ENCODE measurements at regions not wholly inside any gene's neighbourhood (a gene's known extent, or its start where the extent isn't known, plus 50 kb on each side); places are given as distances from the start of the nearest gene placed in this dataset.

GRCh38 chr3:182201456-182202168 is 489.9 kb downstream of the SOX2 start:
- H3K27ac Mint-ChIP-seq = no peak overlapping the region
- Histone ChIP-seq H3K27ac (ENCODE audit: low read length in 2 of 2) (no peak overlapping the region), H3K27me3 (replicated peaks in 1 of 4; ENCODE audit: control extremely low read depth in 1 of 4, control insufficient read depth in 3 of 4, insufficient read depth in 4 of 4, low read length in 3 of 4) (no peaks in the 10 kb centered on the region), H3K9ac (ENCODE audit: low read length) (no peak overlapping the region), H3K9me3 (ENCODE audit: control extremely low read depth in 1 of 3, control insufficient read depth in 2 of 3, insufficient read depth in 1 of 3, low read length in 2 of 3) (no peaks in the 10 kb centered on the region), H3K4me2 (replicated peaks; ENCODE audit: low read depth, low read length, poor library complexity, severe bottlenecking) (no peak overlapping the region), H2AFZ (ENCODE audit: insufficient read depth, low read depth, low read length, poor library complexity, severe bottlenecking) (no peak overlapping the region), H4K20me1 (ENCODE audit: control insufficient read depth, insufficient read depth, low read length, poor library complexity, severe bottlenecking) (no peaks in the 10 kb centered on the region), H3K4me3 (ENCODE audit: control extremely low read depth in 1 of 5, extremely low read depth in 1 of 5, insufficient read depth in 1 of 5, low read depth in 2 of 5, low read length in 4 of 5) (no peak overlapping the region), H3K36me3 (replicated peaks in 1 of 2; ENCODE audit: control extremely low read depth in 1 of 2, control insufficient read depth in 1 of 2, extremely low read depth in 1 of 2, insufficient read depth in 2 of 2, low read length in 1 of 2) (no peaks in the 10 kb centered on the region), H3K79me2 (ENCODE audit: control insufficient read depth, insufficient read depth, low read length) (no peaks in the 10 kb centered on the region), H3K4me1 (ENCODE audit: control insufficient read depth in 2 of 2, insufficient read depth in 2 of 2, low read length in 2 of 2) (no peaks in the 10 kb centered on the region)
- no peak for TF ChIP-seq CTCF (IDR thresholded peaks at IDR 0.05)
- no peak for TF ChIP-seq EZH2 (IDR thresholded peaks at IDR 0.05; ENCODE audit: borderline replicate concordance, insufficient read depth, low read depth, low read length, poor library complexity, severe bottlenecking)
- ATAC-seq (ENCODE audit: low read depth) (no peak), DNase-seq (no peak)
- no peak overlapping the region for H3K4me3 Mint-ChIP-seq
- WGBS (ENCODE audit: insufficient coverage) = 92% methylated on average over 7 of the region's 11 CpGs
- intact Hi-C loops (cut with micrococcal nuclease) = no loop called here
- ChIA-PET CTCF (no interaction called here), POLR2A (no interaction called here)
- H3K27me3 Mint-ChIP-seq = no peaks in the 10 kb centered on the region
- no peaks in the 10 kb centered on the region for H3K4me1 Mint-ChIP-seq
- H3K9me3 Mint-ChIP-seq (ENCODE audit: insufficient read depth) = no peaks in the 10 kb centered on the region

- no peak for ATAC-seq (ENCODE audit: low read depth)
- no peak overlapping the region for H3K4me2 ChIP-seq (replicated peaks; ENCODE audit: low read depth, low read length, poor library complexity, severe bottlenecking)
- Mint-ChIP-seq H3K27ac (no peak overlapping the region), H3K4me3 (no peak overlapping the region), H3K4me1 (no peaks in the 10 kb centered on the region), H3K9me3 (ENCODE audit: insufficient read depth) (no peaks in the 10 kb centered on the region), H3K27me3 (no peaks in the 10 kb centered on the region)
- H2AFZ ChIP-seq (ENCODE audit: insufficient read depth, low read depth, low read length, poor library complexity, severe bottlenecking) = no peak overlapping the region
- H3K9me3 ChIP-seq (ENCODE audit: control extremely low read depth in 1 of 3, control insufficient read depth in 2 of 3, insufficient read depth in 1 of 3, low read length in 2 of 3) = peaks cover 0 to 8% (median 0%) of the 10 kb centered on the region in 3 donors
- TF ChIP-seq CTCF (IDR thresholded peaks at IDR 0.05) = no peak
- no peaks in the 10 kb centered on the region for H3K27me3 ChIP-seq (replicated peaks in 1 of 4; ENCODE audit: control extremely low read depth in 1 of 4, control insufficient read depth in 3 of 4, insufficient read depth in 4 of 4, low read length in 3 of 4)
- no peak for DNase-seq
- ChIA-PET POLR2A (no interaction called here), CTCF (no interaction called here)
- H3K27ac ChIP-seq (ENCODE audit: low read length in 2 of 2) = no peak overlapping the region
- no peak overlapping the region for H3K9ac ChIP-seq (ENCODE audit: low read length)
- H3K4me3 ChIP-seq (ENCODE audit: control extremely low read depth in 1 of 5, extremely low read depth in 1 of 5, insufficient read depth in 1 of 5, low read depth in 2 of 5, low read length in 4 of 5) = no peak overlapping the region
- no peaks in the 10 kb centered on the region for H3K79me2 ChIP-seq (ENCODE audit: control insufficient read depth, insufficient read depth, low read length)
- 81% methylated on average over 3 of the region's 4 CpGs for WGBS (ENCODE audit: insufficient coverage)
- H3K36me3 ChIP-seq (replicated peaks in 1 of 2; ENCODE audit: control extremely low read depth in 1 of 2, control insufficient read depth in 1 of 2, extremely low read depth in 1 of 2, insufficient read depth in 2 of 2, low read length in 1 of 2) = no peaks in the 10 kb centered on the region
- intact Hi-C loops (cut with micrococcal nuclease) = no loop called here
- no peaks in the 10 kb centered on the region for H3K4me1 ChIP-seq (ENCODE audit: control insufficient read depth in 2 of 2, insufficient read depth in 2 of 2, low read length in 2 of 2)
- H4K20me1 ChIP-seq (ENCODE audit: control insufficient read depth, insufficient read depth, low read length, poor library complexity, severe bottlenecking) = no peaks in the 10 kb centered on the region
Measured at GRCh38 chr3:182212479-182213076, 500.9 kb downstream of the SOX2 start.
